HEK293T (cell line): ENCODE measurements at regions not wholly inside any gene's neighbourhood (a gene's known extent, or its start where the extent isn't known, plus 50 kb on each side); places are given as distances from the start of the nearest gene placed in this dataset.

ENCODE experiments used
- CTCF ChIA-PET: fragments of 350-600 bp; formaldehyde crosslinking; extraction: SDS; loops from one replicate; lab custom pipeline; 2021; ENCODE audit warnings: antibody characterized with exemption, inconsistent platforms; lab: Yijun Ruan, JAX
- POLR2A ChIA-PET: fragments of 350-600 bp; formaldehyde crosslinking; extraction: SDS; loops from one replicate; lab custom pipeline; 2020; ENCODE audit warnings: antibody characterized with exemption, inconsistent platforms; lab: Yijun Ruan, JAX
- DNase-seq: peaks from one replicate; pipeline ENCODE4 v3.0.0; 2012; ENCODE audit warnings: mixed read lengths; ENCODE audit errors: extremely low spot score
- ARNT ChIP-seq: fragments of 450-650 bp; IDR thresholded peaks from 2 replicates; pipeline ENCODE4 v1.6.1; 2017; ENCODE audit warnings: mild to moderate bottlenecking
- BHLHE40 ChIP-seq: fragments of 450-650 bp; IDR thresholded peaks from 2 replicates; pipeline ENCODE4 v1.6.1; 2016; ENCODE audit warnings: mild to moderate bottlenecking, moderate library complexity, borderline replicate concordance
- CTBP1 ChIP-seq: fragments of 450-650 bp; IDR thresholded peaks from 2 replicates; pipeline ENCODE4 v1.6.1; 2016; ENCODE audit warnings: borderline replicate concordance
- ELF4 ChIP-seq: fragments of 450-650 bp; IDR thresholded peaks from 2 replicates; pipeline ENCODE4 v1.6.1; 2017; ENCODE audit warnings: antibody characterized with exemption
- FOXA1 ChIP-seq: fragments of 450-650 bp; IDR thresholded peaks from 2 replicates; pipeline ENCODE4 v1.6.1; 2016; ENCODE audit warnings: mild to moderate bottlenecking
- FOXK2 ChIP-seq: fragments of 450-650 bp; IDR thresholded peaks from 2 replicates; pipeline ENCODE4 v1.6.1; 2016; ENCODE audit warnings: mild to moderate bottlenecking
- FOXM1 ChIP-seq: fragments of 450-650 bp; IDR thresholded peaks from 2 replicates; pipeline ENCODE4 v1.6.1; 2017; ENCODE audit warnings: mild to moderate bottlenecking, borderline replicate concordance
- HDGF ChIP-seq: fragments of 450-650 bp; IDR thresholded peaks from 2 replicates; pipeline ENCODE4 v1.6.1; 2017; ENCODE audit warnings: antibody characterized with exemption, borderline replicate concordance
- L3MBTL2 ChIP-seq: fragments of 450-650 bp; conservative IDR thresholded peaks from 2 replicates; pipeline ENCODE4 v1.6.1; 2016; ENCODE audit warnings: mild to moderate bottlenecking
- LEF1 ChIP-seq: fragments of 450-650 bp; IDR thresholded peaks from 2 replicates; pipeline ENCODE4 v1.6.1; 2017; ENCODE audit warnings: mild to moderate bottlenecking, borderline replicate concordance
- NFRKB ChIP-seq: fragments of 450-650 bp; IDR thresholded peaks from 2 replicates; pipeline ENCODE4 v1.6.1; 2016; ENCODE audit warnings: mild to moderate bottlenecking, moderate library complexity
- SP1 ChIP-seq: fragments of 450-650 bp; IDR thresholded peaks from 2 replicates; pipeline ENCODE4 v1.6.1; 2017
- SUZ12 ChIP-seq: fragments of 450-650 bp; IDR thresholded peaks from 2 replicates; pipeline ENCODE4 v1.6.1; 2016; ENCODE audit warnings: mild to moderate bottlenecking
- TARDBP ChIP-seq: fragments of 450-650 bp; IDR thresholded peaks from 2 replicates; pipeline ENCODE4 v1.6.1; 2016
- ZNF384 ChIP-seq: fragments of 450-650 bp; IDR thresholded peaks from 2 replicates; pipeline ENCODE4 v1.6.1; 2016
- TF ChIP-seq, protein P1 (sequence below): fragments of 450-650 bp; IDR thresholded peaks from 2 replicates; pipeline ENCODE4 v1.6.1; 2016

DNA sequence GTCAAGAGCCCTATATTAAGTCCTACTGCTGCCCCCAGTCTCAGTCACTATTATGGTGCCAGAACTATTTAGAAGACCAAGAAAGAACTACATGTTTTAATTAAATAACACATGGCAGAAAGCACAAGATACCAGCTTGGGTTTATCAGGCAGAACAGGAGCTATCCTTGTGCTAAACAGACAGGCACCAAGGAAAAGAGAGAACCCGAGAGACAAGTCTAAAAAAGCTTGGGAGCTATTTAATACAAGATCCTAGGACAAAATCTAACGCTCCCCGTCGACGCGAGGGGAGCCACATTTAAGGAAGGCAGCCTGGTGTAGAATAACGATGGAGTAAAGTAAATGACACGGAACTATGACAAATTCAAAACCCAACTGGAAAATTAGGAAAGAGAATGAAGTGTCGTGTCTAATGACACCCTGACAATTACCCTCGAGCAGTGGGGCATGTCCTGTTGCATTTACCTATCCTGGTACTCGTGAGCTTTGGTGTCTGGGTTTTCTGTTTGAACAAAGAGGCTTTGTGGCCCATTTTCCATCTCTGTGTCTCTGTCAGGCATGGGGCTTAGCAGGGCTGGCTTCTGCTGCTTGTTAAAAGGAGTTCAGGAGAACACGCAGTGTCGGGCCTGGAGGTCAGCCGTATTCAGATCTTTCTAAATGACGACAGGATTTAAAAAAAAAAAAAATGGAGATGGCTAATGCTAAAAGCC lies 140.6 kb downstream of the ETNK1 start:
- DNase-seq, result no peak
- TF ChIP-seq FOXK2 (no peak), ELF4 (no peak), ZNF384 (no peak), L3MBTL2 (no peak), LEF1 (no peak), SUZ12 (no peak), SP1 (no peak), TARDBP (no peak), NFRKB (no peak), BHLHE40 (no peak), CTBP1 (no peak), FOXM1 (no peak), HDGF (no peak), FOXA1 (no peak), ARNT (no peak)
- TF ChIP-seq, protein P1, sequence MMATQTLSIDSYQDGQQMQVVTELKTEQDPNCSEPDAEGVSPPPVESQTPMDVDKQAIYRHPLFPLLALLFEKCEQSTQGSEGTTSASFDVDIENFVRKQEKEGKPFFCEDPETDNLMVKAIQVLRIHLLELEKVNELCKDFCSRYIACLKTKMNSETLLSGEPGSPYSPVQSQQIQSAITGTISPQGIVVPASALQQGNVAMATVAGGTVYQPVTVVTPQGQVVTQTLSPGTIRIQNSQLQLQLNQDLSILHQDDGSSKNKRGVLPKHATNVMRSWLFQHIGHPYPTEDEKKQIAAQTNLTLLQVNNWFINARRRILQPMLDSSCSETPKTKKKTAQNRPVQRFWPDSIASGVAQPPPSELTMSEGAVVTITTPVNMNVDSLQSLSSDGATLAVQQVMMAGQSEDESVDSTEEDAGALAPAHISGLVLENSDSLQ, result no peak
- ChIA-PET CTCF (no interaction called here), POLR2A (no interaction called here)

DNA sequence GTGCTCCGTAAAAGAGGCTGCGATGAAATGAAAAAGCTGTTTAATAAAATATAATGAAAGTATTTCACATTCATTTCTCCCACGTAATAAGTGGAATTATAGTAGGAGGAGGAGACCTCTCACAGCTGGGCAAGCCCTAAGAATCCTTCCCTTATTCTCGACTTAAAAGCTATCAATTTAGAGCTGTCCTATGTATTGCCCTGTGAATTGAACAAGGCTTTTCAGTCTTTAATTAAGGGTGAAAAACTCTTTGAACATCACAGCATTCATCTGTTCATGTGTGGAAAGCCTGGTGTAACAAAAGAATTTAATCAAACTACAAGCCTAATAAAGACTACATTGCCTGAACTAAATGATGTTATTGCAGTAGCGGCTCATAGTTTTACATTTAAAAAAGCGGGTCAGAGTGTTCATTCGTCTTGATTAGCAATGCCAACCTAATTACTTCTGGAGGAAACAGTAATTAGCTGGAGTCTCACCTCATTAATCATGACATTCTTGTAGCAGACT lies 142.0 kb downstream of the ETNK1 start:
- ChIA-PET POLR2A (no interaction called here), CTCF (no interaction called here)
- no peak for DNase-seq
- TF ChIP-seq CTBP1, result no peak
- no peak for TF ChIP-seq FOXM1
- TF ChIP-seq SUZ12, result no peak
- TF ChIP-seq FOXA1, result no peak
- TF ChIP-seq ELF4, result no peak
- TF ChIP-seq NFRKB, result no peak
- no peak for TF ChIP-seq BHLHE40
- no peak for TF ChIP-seq L3MBTL2
- TF ChIP-seq HDGF, result no peak
- no peak for TF ChIP-seq FOXK2
- TF ChIP-seq SP1, result no peak

DNA sequence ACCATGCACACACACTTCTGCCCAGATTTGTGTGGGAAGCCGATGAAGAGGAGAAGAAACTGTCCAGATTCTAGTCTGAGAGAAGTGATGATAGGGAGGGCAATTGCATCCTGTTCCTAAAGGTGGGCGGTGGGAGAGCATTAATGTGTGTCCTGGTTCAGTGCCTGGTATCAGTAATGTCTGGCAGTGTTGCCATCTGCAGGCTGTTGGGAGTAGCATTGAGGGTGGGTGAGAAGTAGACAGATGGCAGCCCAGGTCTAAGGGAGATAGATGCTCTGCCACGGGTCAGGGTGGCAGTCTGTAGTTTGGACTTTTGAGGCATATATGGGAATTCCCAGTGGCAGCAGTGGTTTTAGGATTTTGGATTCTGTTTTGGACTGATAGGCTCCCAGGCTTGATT lies 156.4 kb downstream of the ETNK1 start:
- no peak for DNase-seq
- TF ChIP-seq CTBP1 (no peak), HDGF (no peak), ARNT (no peak), L3MBTL2 (no peak), LEF1 (no peak), SUZ12 (no peak), BHLHE40 (no peak), TARDBP (no peak), ELF4 (no peak), FOXK2 (no peak), SP1 (no peak), NFRKB (no peak), FOXM1 (no peak)
- TF ChIP-seq, protein P1, result no peak
- ChIA-PET POLR2A (no interaction called here), CTCF (no interaction called here)

DNA sequence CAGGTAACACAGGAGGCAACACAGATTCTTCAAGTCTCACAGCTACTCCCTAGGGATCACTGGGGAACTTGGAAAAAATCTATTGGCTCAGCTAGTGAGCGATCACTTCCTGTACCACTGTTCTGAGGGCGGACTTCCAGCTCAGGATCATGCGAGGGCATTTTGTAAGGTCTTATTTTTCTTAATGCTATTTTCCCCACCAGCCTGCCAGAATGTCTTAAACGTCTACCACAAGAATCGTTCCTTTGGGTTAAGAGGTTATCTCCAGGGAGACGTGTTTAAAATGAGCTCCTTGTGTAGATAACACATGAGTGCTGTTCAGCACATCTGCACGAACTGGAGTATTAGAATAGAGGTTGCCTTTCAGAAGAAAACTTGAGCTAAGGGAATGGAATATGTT lies 162.6 kb downstream of the ETNK1 start:
- no peak for TF ChIP-seq SP1
- TF ChIP-seq CTBP1, result no peak
- TF ChIP-seq LEF1, result no peak
- TF ChIP-seq FOXM1, result no peak
- TF ChIP-seq HDGF, result no peak
- TF ChIP-seq SUZ12, result no peak
- no peak for TF ChIP-seq TARDBP
- no peak for TF ChIP-seq NFRKB
- no peak for TF ChIP-seq L3MBTL2
- no peak for TF ChIP-seq ELF4
- TF ChIP-seq FOXK2, result no peak
- TF ChIP-seq FOXA1, result no peak
- TF ChIP-seq, protein P1, result no peak
- no peak for TF ChIP-seq ZNF384
- TF ChIP-seq ARNT, result no peak
- no peak for TF ChIP-seq BHLHE40
- ChIA-PET CTCF (no interaction called here), POLR2A (no interaction called here)
- DNase-seq, result no peak

DNA sequence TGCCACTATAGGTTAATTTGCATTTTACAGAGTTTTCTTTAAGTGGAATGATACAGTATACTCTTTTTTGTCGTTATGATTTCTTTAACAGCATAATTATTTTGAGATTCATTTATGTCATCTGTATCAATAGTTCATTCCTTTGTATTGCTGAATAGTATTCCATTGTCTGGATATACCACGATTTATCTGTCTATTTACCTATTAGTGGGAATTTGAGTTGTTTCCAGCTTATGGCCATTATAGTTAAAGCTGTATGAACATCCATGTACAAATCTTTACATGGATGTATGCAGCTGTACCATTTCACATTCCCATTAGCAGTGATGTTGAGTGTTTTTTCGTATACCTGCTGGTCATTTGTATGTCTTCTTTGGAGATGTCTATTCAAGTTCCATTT lies 163.9 kb downstream of the ETNK1 start:
- ChIA-PET POLR2A (interaction anchor here (0.6 kb wide), 1 partner anchor 35 kb away, joined by 4 read pairs; no protein-coding TSS in a partner anchor), CTCF (no interaction called here)
- TF ChIP-seq, protein P1, result no peak
- TF ChIP-seq L3MBTL2 (no peak), FOXM1 (no peak), NFRKB (no peak), SUZ12 (no peak), FOXK2 (no peak), BHLHE40 (no peak), FOXA1 (no peak), SP1 (no peak), ARNT (no peak), CTBP1 (no peak), HDGF (no peak), ZNF384 (no peak), LEF1 (no peak)
- no peak for DNase-seq
